OCI-LY1 (cell line): ENCODE measurements at regions not wholly inside any gene's neighbourhood (a gene's known extent, or its start where the extent isn't known, plus 50 kb on each side); places are given as distances from the start of the nearest gene placed in this dataset.

Experiments
- EZH2 ChIP-seq: fragments of 200-600 bp; sonication (generic), shearing (Covaris generic); IDR thresholded peaks from 2 replicates; pipeline ENCODE4 v1.8.0; 2017; ENCODE audit warnings: borderline replicate concordance, mixed run types, mild to moderate bottlenecking, antibody characterized with exemption, low read length, moderate library complexity, mixed read lengths
- TF ChIP-seq, protein P1 (sequence below): fragments of 200-600 bp; sonication (generic), shearing (Covaris generic); IDR thresholded peaks from 2 replicates; pipeline ENCODE4 v1.5.1; 2017; ENCODE audit warnings: mild to moderate bottlenecking, antibody characterized with exemption, low read length, moderate library complexity, mixed read lengths

DNA sequence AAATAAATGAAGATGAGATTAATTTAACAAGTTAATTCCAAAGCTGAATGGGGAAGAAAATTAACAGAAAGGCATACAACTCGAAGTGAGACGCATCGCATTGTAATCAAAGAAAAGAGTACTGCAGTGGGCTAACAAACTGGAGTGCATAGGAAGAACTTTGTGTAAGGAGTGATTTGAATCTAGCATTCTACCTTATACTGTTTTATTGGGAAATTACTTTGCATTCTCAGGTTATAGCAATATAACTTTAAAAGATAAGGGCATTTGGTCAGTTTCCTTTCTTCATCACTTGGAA is 124.5 kb upstream of the TLE4 start:
- TF ChIP-seq, protein P1, sequence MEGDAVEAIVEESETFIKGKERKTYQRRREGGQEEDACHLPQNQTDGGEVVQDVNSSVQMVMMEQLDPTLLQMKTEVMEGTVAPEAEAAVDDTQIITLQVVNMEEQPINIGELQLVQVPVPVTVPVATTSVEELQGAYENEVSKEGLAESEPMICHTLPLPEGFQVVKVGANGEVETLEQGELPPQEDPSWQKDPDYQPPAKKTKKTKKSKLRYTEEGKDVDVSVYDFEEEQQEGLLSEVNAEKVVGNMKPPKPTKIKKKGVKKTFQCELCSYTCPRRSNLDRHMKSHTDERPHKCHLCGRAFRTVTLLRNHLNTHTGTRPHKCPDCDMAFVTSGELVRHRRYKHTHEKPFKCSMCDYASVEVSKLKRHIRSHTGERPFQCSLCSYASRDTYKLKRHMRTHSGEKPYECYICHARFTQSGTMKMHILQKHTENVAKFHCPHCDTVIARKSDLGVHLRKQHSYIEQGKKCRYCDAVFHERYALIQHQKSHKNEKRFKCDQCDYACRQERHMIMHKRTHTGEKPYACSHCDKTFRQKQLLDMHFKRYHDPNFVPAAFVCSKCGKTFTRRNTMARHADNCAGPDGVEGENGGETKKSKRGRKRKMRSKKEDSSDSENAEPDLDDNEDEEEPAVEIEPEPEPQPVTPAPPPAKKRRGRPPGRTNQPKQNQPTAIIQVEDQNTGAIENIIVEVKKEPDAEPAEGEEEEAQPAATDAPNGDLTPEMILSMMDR: no peak
- TF ChIP-seq EZH2: no peak
